ENCODE measurements at regions not wholly inside any gene's neighbourhood (a gene's known extent, or its start where the extent isn't known, plus 50 kb on each side); places are given as distances from the start of the nearest gene placed in this dataset.
A peak's percentile ranks its signal among the peaks of the same experiment; 100 is the strongest.
"Not testable (repeated sequence)": the region's sequence is repeated elsewhere in the genome, so short reads cannot be mapped to it uniquely, and the experiment has no call there.

DNA sequence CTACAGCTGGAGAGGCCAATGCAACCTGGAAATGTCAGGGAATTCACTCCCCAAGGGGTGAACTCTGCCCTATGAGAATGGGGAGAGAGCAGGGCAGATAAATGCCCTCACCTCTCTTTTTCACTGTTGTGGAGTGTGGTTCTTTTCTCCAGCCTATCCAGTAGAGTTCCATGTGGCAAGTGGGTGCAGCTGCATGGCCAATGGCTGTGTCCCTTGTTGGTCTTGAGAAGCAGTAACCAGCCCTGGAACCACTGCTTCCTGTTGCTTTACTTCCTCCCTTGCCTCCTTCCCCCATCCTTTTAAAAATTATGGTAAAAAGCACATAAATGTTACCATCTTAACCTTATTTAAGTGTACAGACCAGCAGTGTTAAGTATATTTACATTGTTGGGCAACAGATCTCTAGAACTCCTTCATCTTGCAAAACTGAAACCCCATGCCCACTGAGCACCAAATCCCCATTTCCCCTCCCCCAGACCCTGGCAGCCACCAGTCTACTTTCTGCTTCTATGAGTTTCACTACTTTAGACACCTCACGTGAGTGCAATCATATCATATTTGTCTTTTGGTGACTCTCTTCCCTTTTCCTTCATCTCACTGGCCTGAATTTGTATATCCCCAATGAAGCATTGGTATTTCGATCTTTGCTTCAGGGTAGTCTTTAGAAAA, 77.0 kb upstream of the GRIP1 start:
- CTCF ChIA-PET (ENCODE audit: partially characterized antibody): no interaction called here
- no peak for DNase-seq

DNA sequence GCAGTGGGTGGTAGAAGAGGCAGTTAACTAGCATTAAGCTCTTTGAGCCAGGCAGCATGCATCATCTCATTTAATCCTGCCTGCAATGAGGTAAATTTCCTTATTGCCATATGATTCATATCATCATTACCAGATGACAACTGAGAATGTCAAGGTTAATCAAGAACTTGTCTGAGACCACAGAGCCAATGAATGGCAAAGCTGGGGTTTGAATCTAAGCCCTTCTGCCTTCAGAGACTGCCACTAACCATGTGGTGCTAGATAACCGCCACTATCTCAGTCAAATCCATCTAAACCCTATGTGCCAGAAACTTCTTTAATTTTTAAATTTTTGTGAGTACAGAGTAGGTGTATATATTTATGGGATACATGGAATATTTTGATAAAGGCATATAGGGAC, 77.8 kb upstream of the GRIP1 start:
- Histone ChIP-seq H3K4me3 (ENCODE audit: low read length in 2 of 2) (no peak overlapping the region), H3K27me3 (ENCODE audit: insufficient read depth, low read length) (no peaks in the 10 kb centered on the region), H3K9me3 (ENCODE audit: control insufficient read depth in 1 of 2, low read length in 2 of 2) (no peaks in the 10 kb centered on the region), H3K27ac (ENCODE audit: low read depth, low read length) (no peak overlapping the region), H3K36me3 (ENCODE audit: insufficient read depth, low read length) (no peaks in the 10 kb centered on the region), H3K4me1 (ENCODE audit: insufficient read depth, low read length) (no peaks in the 10 kb centered on the region)
- Mint-ChIP-seq H3K4me3 (no peak overlapping the region), H3K27me3 (peaks cover 5 to 6% of the 10 kb centered on the region in 2 donors), H3K27ac (no peak overlapping the region), H3K9me3 (peaks cover 0 to 12% (median 4%) of the 10 kb centered on the region in 8 donors), H3K36me3 (no peaks in the 10 kb centered on the region), H3K4me1 (no peaks in the 10 kb centered on the region)
- no peak for DNase-seq
- intact Hi-C loops (cut with micrococcal nuclease): no loop called here
- CTCF ChIA-PET (ENCODE audit: partially characterized antibody): no interaction called here
- POLR2A ChIA-PET (ENCODE audit: partially characterized antibody): no interaction called here

More for the DNA sequence above, 77.0 kb upstream of the GRIP1 start:
- no peaks in the 10 kb centered on the region for H3K36me3 Mint-ChIP-seq
- intact Hi-C loops (cut with micrococcal nuclease): no loop called here
- no peaks in the 10 kb centered on the region for H3K27me3 ChIP-seq (ENCODE audit: insufficient read depth, low read length)
- no peak overlapping the region for H3K27ac Mint-ChIP-seq
- H3K27ac ChIP-seq (ENCODE audit: low read depth, low read length): no peak overlapping the region
- no peak overlapping the region for H3K4me3 Mint-ChIP-seq
- no peaks in the 10 kb centered on the region for H3K4me1 Mint-ChIP-seq
- peaks cover 0 to 6% (median 2%) of the 10 kb centered on the region in 8 donors for H3K9me3 Mint-ChIP-seq
- POLR2A ChIA-PET (ENCODE audit: partially characterized antibody): no interaction called here
- H3K36me3 ChIP-seq (ENCODE audit: insufficient read depth, low read length): no peaks in the 10 kb centered on the region
- H3K9me3 ChIP-seq (ENCODE audit: control insufficient read depth in 1 of 2, low read length in 2 of 2): no peaks in the 10 kb centered on the region
- H3K4me1 ChIP-seq (ENCODE audit: insufficient read depth, low read length): no peaks in the 10 kb centered on the region
- no peak overlapping the region for H3K4me3 ChIP-seq (ENCODE audit: low read length in 2 of 2)
- H3K27me3 Mint-ChIP-seq: peaks cover 5 to 8% of the 10 kb centered on the region in 2 donors

GRCh38 chr12:66760122-66760521, 81.2 kb upstream of the GRIP1 start:
- H3K36me3 Mint-ChIP-seq; DNase-seq; POLR2A ChIA-PET (ENCODE audit: partially characterized antibody); H3K4me3 ChIP-seq (ENCODE audit: low read length in 2 of 2); H3K4me1 ChIP-seq (ENCODE audit: insufficient read depth, low read length); H3K27me3 ChIP-seq (ENCODE audit: insufficient read depth, low read length); H3K36me3 ChIP-seq (ENCODE audit: insufficient read depth, low read length); H3K27ac ChIP-seq (ENCODE audit: low read depth, low read length); H3K4me1 Mint-ChIP-seq; intact Hi-C loops (cut with micrococcal nuclease); H3K4me3 Mint-ChIP-seq; CTCF ChIA-PET (ENCODE audit: partially characterized antibody); H3K9me3 ChIP-seq (ENCODE audit: control insufficient read depth in 1 of 2, low read length in 2 of 2); H3K27ac Mint-ChIP-seq; H3K27me3 Mint-ChIP-seq: not testable (repeated sequence)
- peaks cover 0 to 12% (median 4%) of the 10 kb centered on the region in 8 donors for H3K9me3 Mint-ChIP-seq

- POLR2A ChIA-PET (ENCODE audit: partially characterized antibody): no interaction called here
Measured at GRCh38 chr12:66763467-66763866, 84.6 kb upstream of the GRIP1 start.

GRCh38 chr12:66765204-66765603, 86.3 kb upstream of the GRIP1 start:
- Histone ChIP-seq H3K4me3 (ENCODE audit: low read length in 2 of 2) (no peak overlapping the region), H3K27me3 (ENCODE audit: insufficient read depth, low read length) (no peaks in the 10 kb centered on the region), H3K36me3 (ENCODE audit: insufficient read depth, low read length) (no peaks in the 10 kb centered on the region), H3K9me3 (ENCODE audit: control insufficient read depth in 1 of 2, low read length in 2 of 2) (no peaks in the 10 kb centered on the region), H3K27ac (ENCODE audit: low read depth, low read length) (no peak overlapping the region), H3K4me1 (ENCODE audit: insufficient read depth, low read length) (peaks cover 8% of the 10 kb centered on the region)
- intact Hi-C loops (cut with micrococcal nuclease): no loop called here
- Mint-ChIP-seq H3K4me1 (peaks cover 10 to 25% (median 18%) of the 10 kb centered on the region in 4 donors), H3K27me3 (peaks cover 2 to 3% of the 10 kb centered on the region in 2 donors), H3K36me3 (no peaks in the 10 kb centered on the region), H3K9me3 (peaks cover 0 to 9% (median 2%) of the 10 kb centered on the region in 8 donors), H3K27ac (peak overlapping the region in 2 of 7 donors; percentile 28 to 38), H3K4me3 (peak overlapping the region in 2 of 8 donors; percentile 5 to 11)
- ChIA-PET CTCF (ENCODE audit: partially characterized antibody) (no interaction called here), POLR2A (ENCODE audit: partially characterized antibody) (no interaction called here)
- no peak for DNase-seq

More at GRCh38 chr12:66763467-66763866, 84.6 kb upstream of the GRIP1 start:
- Mint-ChIP-seq H3K4me1 (peaks cover 10 to 25% (median 18%) of the 10 kb centered on the region in 4 donors), H3K27me3 (peaks cover 2 to 3% of the 10 kb centered on the region in 2 donors), H3K27ac (no peak overlapping the region), H3K4me3 (no peak overlapping the region), H3K9me3 (peaks cover 0 to 12% (median 2%) of the 10 kb centered on the region in 8 donors), H3K36me3 (no peaks in the 10 kb centered on the region)
- H3K27ac ChIP-seq (ENCODE audit: low read depth, low read length): no peak overlapping the region
- intact Hi-C loops (cut with micrococcal nuclease): no loop called here
- no peaks in the 10 kb centered on the region for H3K9me3 ChIP-seq (ENCODE audit: control insufficient read depth in 1 of 2, low read length in 2 of 2)
- no peaks in the 10 kb centered on the region for H3K36me3 ChIP-seq (ENCODE audit: insufficient read depth, low read length)
- no peak overlapping the region for H3K4me3 ChIP-seq (ENCODE audit: low read length in 2 of 2)
- no peaks in the 10 kb centered on the region for H3K27me3 ChIP-seq (ENCODE audit: insufficient read depth, low read length)
- CTCF ChIA-PET (ENCODE audit: partially characterized antibody): no interaction called here
- DNase-seq: no peak
- peaks cover 8% of the 10 kb centered on the region for H3K4me1 ChIP-seq (ENCODE audit: insufficient read depth, low read length)

DNA sequence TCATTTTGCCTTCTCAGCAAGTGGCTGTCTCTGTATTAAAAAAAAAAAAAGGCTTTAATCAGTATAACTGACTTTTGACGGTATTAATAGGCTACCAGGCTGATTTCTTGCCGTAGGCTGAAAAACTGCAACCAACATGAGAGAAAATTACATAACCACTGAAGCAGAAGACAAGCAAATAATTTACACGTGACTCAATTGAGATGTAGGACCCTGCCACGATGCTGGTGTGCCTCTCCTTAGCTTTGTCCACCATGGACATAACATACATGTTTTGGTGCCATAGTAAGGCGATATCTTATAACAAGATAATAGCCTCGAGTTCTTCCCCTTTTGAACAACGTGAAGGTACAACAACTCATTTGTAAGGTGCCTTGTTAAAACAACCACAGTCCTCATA, 88.7 kb upstream of the GRIP1 start:
- DNase-seq: no peak
- Histone ChIP-seq H3K4me3 (ENCODE audit: low read length in 2 of 2) (no peak overlapping the region), H3K27ac (ENCODE audit: low read depth, low read length) (no peak overlapping the region), H3K36me3 (ENCODE audit: insufficient read depth, low read length) (no peaks in the 10 kb centered on the region), H3K27me3 (ENCODE audit: insufficient read depth, low read length) (no peaks in the 10 kb centered on the region), H3K9me3 (ENCODE audit: control insufficient read depth in 1 of 2, low read length in 2 of 2) (no peaks in the 10 kb centered on the region), H3K4me1 (ENCODE audit: insufficient read depth, low read length) (peaks cover 8% of the 10 kb centered on the region)
- ChIA-PET POLR2A (ENCODE audit: partially characterized antibody) (no interaction called here), CTCF (ENCODE audit: partially characterized antibody) (interaction anchor here (0.7 kb wide), 1 partner anchor 221 kb away, joined by 3 read pairs; no protein-coding TSS in a partner anchor)
- intact Hi-C loops (cut with micrococcal nuclease): no loop called here
- H3K4me1 Mint-ChIP-seq: peaks cover 10 to 25% (median 18%) of the 10 kb centered on the region in 4 donors
- no peaks in the 10 kb centered on the region for H3K36me3 Mint-ChIP-seq
- peaks cover 0 to 2% of the 10 kb centered on the region in 2 donors for H3K27me3 Mint-ChIP-seq
- H3K4me3 Mint-ChIP-seq: no peak overlapping the region
- H3K27ac Mint-ChIP-seq: no peak overlapping the region
- no peaks in the 10 kb centered on the region for H3K9me3 Mint-ChIP-seq

GRCh38 chr12:66768293-66768692, 89.4 kb upstream of the GRIP1 start:
- Mint-ChIP-seq H3K36me3 (no peaks in the 10 kb centered on the region), H3K27me3 (peaks cover 0 to 2% of the 10 kb centered on the region in 2 donors), H3K27ac (no peak overlapping the region), H3K4me3 (no peak overlapping the region), H3K4me1 (peaks cover 10 to 25% (median 18%) of the 10 kb centered on the region in 4 donors), H3K9me3 (no peaks in the 10 kb centered on the region)
- DNase-seq: no peak
- Histone ChIP-seq H3K9me3 (ENCODE audit: control insufficient read depth in 1 of 2, low read length in 2 of 2) (no peaks in the 10 kb centered on the region), H3K27ac (ENCODE audit: low read depth, low read length) (no peak overlapping the region), H3K4me1 (ENCODE audit: insufficient read depth, low read length) (peaks cover 8% of the 10 kb centered on the region), H3K27me3 (ENCODE audit: insufficient read depth, low read length) (no peaks in the 10 kb centered on the region), H3K36me3 (ENCODE audit: insufficient read depth, low read length) (no peaks in the 10 kb centered on the region), H3K4me3 (ENCODE audit: low read length in 2 of 2) (no peak overlapping the region)
- POLR2A ChIA-PET (ENCODE audit: partially characterized antibody): no interaction called here
- CTCF ChIA-PET (ENCODE audit: partially characterized antibody): no interaction called here
- intact Hi-C loops (cut with micrococcal nuclease): no loop called here
